Breast epithelium (tissue), 3 donors: ENCODE measurements at regions not wholly inside any gene's neighbourhood (a gene's known extent, or its start where the extent isn't known, plus 50 kb on each side); places are given as distances from the start of the nearest gene placed in this dataset.

ENCODE experiments used
- CTCF ChIP-seq, 3 donors: fragments of 450-650 bp; IDR thresholded peaks; one replicate each; pipeline ENCODE4 v1.5.1; 2016 to 2017; ENCODE audit warnings: antibody characterized with exemption in 3 of 3, mild to moderate bottlenecking in 3 of 3, moderate library complexity in 3 of 3
- POLR2A ChIP-seq: fragments of 450-650 bp; IDR thresholded peaks from one replicate; pipeline ENCODE4 v1.6.1; 2016; ENCODE audit warnings: antibody characterized with exemption, mild to moderate bottlenecking, moderate library complexity

DNA sequence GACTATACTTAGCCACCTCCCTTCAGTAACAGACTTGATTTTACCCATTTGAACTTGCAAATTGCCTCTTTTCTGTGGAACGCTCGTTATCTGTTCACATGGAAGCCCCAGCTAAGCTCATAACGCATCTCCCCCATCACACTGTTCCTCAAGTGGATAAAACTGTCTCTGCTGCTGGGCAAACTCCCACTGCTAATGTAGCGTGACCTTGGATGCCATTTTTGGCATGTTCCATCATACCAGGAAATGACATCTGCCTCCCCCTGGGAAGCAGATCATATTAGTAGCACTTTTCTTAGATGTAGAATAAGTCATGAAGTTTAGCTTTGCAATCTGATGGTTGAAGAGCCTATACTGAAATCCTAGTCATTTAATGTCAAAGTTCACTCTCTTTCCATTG, 528.7 kb upstream of the PLXNA2 start:
- TF ChIP-seq POLR2A (no peak), CTCF (IDR thresholded peaks at IDR 0.05) (no peak)
